Ishikawa (cell line): ENCODE measurements at regions not wholly inside any gene's neighbourhood (a gene's known extent, or its start where the extent isn't known, plus 50 kb on each side); places are given as distances from the start of the nearest gene placed in this dataset.

Experiments used
- CEBPB ChIP-seq: IDR thresholded peaks from 2 replicates; pipeline ENCODE4 v1.6.1; 2012
- CREB1 ChIP-seq: IDR thresholded peaks from 2 replicates; pipeline ENCODE4 v1.6.1; 2012; ENCODE audit warnings: low read depth
- EGR1 ChIP-seq: IDR thresholded peaks from 2 replicates; pipeline ENCODE4 v1.6.1; 2012
- EP300 ChIP-seq: IDR thresholded peaks from 2 replicates; pipeline ENCODE4 v1.6.1; 2012; ENCODE audit warnings: borderline replicate concordance
- FOXM1 ChIP-seq: IDR thresholded peaks from 2 replicates; pipeline ENCODE4 v1.6.1; 2012; ENCODE audit warnings: low read depth, borderline replicate concordance
- NFIC ChIP-seq: IDR thresholded peaks from 2 replicates; pipeline ENCODE4 v1.6.1; 2012
- RAD21 ChIP-seq: IDR thresholded peaks from 2 replicates; pipeline ENCODE4 v1.6.1; 2012; ENCODE audit warnings: low read depth
- TEAD4 ChIP-seq: IDR thresholded peaks from 2 replicates; pipeline ENCODE4 v1.6.1; 2012
- YY1 ChIP-seq: IDR thresholded peaks from 2 replicates; pipeline ENCODE4 v1.6.1; 2012; ENCODE audit warnings: low read depth
- ZBTB7A ChIP-seq: IDR thresholded peaks from 2 replicates; pipeline ENCODE4 v1.6.1; 2012; ENCODE audit warnings: low read depth
- TF ChIP-seq, protein P1 (sequence below): IDR thresholded peaks from 2 replicates; pipeline ENCODE4 v1.6.1; 2012
- TF ChIP-seq, protein P2 (sequence below): IDR thresholded peaks from 2 replicates; pipeline ENCODE4 v1.6.1; 2012; ENCODE audit warnings: low read depth, mild to moderate bottlenecking
- TF ChIP-seq, protein P3 (sequence below): IDR thresholded peaks from 2 replicates; pipeline ENCODE4 v1.6.1; 2012

DNA sequence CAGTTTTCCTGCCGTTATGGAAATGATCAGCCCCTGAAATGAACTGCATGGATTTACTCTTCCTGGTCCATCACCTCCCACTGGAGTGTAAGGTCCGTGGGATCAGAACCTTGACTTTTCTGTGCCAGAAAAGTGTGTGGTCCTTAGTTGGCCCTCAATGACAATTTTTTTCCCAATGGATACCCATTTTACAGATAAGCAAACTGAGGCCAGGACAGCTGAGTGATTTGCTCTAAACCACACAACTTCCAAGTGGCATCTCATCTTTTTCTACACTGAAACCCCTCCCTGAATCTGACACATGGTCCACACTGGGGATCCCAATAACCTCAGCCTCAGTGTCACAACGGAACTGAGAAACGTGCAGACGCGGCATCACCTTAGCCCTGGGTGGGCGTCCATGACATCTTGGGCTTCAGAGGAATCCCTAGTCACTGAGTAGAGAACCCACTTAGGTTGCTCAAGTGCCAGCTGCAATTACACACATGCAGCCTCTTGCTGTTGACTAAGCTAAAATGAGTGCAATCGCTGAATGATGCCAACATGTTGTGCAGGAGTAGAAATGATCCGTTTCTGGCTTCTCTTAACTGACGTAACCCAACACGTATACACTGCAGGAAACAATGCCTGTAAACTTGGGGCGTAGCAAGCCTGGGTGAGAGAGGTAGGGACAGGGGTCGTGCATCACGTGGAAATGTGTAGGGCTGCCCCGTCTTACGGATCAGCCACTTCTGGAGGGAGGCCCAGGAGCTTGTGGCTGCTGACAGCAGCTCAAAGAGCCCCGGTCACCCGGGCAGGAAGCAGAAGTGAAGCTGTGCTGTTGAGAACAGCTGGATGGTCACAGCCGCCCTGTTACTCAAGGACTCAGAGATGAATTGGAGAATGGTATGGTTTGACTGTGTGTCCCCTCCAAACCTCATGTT, 136.3 kb downstream of the SHANK2 start:
- TF ChIP-seq EP300 (no peak), FOXM1 (no peak), CEBPB (no peak), YY1 (no peak), NFIC (no peak), RAD21 (no peak), TEAD4 (no peak), ZBTB7A (no peak), CREB1 (no peak), EGR1 (no peak)
- TF ChIP-seq, protein P1, sequence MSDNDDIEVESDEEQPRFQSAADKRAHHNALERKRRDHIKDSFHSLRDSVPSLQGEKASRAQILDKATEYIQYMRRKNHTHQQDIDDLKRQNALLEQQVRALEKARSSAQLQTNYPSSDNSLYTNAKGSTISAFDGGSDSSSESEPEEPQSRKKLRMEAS, result no peak
- TF ChIP-seq, protein P2, sequence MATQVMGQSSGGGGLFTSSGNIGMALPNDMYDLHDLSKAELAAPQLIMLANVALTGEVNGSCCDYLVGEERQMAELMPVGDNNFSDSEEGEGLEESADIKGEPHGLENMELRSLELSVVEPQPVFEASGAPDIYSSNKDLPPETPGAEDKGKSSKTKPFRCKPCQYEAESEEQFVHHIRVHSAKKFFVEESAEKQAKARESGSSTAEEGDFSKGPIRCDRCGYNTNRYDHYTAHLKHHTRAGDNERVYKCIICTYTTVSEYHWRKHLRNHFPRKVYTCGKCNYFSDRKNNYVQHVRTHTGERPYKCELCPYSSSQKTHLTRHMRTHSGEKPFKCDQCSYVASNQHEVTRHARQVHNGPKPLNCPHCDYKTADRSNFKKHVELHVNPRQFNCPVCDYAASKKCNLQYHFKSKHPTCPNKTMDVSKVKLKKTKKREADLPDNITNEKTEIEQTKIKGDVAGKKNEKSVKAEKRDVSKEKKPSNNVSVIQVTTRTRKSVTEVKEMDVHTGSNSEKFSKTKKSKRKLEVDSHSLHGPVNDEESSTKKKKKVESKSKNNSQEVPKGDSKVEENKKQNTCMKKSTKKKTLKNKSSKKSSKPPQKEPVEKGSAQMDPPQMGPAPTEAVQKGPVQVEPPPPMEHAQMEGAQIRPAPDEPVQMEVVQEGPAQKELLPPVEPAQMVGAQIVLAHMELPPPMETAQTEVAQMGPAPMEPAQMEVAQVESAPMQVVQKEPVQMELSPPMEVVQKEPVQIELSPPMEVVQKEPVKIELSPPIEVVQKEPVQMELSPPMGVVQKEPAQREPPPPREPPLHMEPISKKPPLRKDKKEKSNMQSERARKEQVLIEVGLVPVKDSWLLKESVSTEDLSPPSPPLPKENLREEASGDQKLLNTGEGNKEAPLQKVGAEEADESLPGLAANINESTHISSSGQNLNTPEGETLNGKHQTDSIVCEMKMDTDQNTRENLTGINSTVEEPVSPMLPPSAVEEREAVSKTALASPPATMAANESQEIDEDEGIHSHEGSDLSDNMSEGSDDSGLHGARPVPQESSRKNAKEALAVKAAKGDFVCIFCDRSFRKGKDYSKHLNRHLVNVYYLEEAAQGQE, result no peak
- TF ChIP-seq, protein P3, sequence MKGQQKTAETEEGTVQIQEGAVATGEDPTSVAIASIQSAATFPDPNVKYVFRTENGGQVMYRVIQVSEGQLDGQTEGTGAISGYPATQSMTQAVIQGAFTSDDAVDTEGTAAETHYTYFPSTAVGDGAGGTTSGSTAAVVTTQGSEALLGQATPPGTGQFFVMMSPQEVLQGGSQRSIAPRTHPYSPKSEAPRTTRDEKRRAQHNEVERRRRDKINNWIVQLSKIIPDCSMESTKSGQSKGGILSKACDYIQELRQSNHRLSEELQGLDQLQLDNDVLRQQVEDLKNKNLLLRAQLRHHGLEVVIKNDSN, result no peak
